ENCODE measurements at regions not wholly inside any gene's neighbourhood (a gene's known extent, or its start where the extent isn't known, plus 50 kb on each side); places are given as distances from the start of the nearest gene placed in this dataset.

DNA sequence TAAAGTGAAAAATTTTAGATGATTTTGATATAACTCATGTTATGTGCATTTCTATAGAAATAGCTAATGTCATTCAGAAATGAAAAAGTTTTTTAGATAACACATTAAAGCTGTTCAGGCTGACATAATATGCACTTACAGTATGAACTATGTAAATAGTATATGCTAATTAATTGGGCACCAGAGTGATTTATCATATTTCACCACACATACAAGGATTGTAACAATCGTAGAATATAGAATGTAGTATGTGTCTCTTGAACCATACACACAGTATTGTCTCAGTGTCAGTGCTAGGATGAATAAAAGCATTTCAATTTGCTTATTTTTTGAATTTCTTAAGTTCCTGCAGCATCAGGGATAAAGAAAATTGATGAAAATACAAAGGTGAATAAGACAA lies 710.0 kb downstream of the OTOL1 start:
- ATAC-seq (no peak), DNase-seq (no peak)
- TF ChIP-seq, protein P1, sequence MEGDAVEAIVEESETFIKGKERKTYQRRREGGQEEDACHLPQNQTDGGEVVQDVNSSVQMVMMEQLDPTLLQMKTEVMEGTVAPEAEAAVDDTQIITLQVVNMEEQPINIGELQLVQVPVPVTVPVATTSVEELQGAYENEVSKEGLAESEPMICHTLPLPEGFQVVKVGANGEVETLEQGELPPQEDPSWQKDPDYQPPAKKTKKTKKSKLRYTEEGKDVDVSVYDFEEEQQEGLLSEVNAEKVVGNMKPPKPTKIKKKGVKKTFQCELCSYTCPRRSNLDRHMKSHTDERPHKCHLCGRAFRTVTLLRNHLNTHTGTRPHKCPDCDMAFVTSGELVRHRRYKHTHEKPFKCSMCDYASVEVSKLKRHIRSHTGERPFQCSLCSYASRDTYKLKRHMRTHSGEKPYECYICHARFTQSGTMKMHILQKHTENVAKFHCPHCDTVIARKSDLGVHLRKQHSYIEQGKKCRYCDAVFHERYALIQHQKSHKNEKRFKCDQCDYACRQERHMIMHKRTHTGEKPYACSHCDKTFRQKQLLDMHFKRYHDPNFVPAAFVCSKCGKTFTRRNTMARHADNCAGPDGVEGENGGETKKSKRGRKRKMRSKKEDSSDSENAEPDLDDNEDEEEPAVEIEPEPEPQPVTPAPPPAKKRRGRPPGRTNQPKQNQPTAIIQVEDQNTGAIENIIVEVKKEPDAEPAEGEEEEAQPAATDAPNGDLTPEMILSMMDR (IDR thresholded peaks at IDR 0.05), result no peak
- H3K27ac ChIP-seq, result no peak overlapping the region
- H3K27me3 ChIP-seq, result no peaks in the 10 kb centered on the region
- no peaks in the 10 kb centered on the region for H3K9me3 ChIP-seq
- no peaks in the 10 kb centered on the region for H3K36me3 ChIP-seq
- H3K4me1 ChIP-seq, result no peaks in the 10 kb centered on the region
- no peak overlapping the region for H3K4me3 ChIP-seq
- intact Hi-C loops (cut with DNase I), result no loop called here

DNA sequence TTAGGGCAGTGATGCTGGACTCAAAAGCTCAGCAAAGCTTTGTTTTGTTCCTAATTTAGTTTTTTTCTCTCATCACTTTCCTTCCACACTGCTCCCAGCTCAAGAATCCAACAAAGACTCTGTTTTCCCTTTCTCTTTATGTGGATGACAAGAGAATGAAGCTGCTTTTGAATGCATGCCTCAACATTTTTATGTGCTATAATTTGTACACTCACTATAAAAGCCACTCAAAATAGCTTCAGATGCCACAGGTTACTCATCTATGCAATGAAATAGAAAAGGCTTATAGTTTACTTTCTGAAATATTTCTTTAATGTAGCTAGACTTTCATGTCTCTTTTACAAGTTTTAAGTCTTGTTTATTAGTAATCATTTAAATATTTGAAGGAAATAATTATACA lies 714.9 kb downstream of the OTOL1 start:
- H3K4me1 ChIP-seq, result no peaks in the 10 kb centered on the region
- no peaks in the 10 kb centered on the region for H3K9me3 ChIP-seq
- H3K27me3 ChIP-seq, result no peaks in the 10 kb centered on the region
- intact Hi-C loops (cut with DNase I), result no loop called here
- DNase-seq (no peak), ATAC-seq (no peak)
- no peak overlapping the region for H3K4me3 ChIP-seq
- no peaks in the 10 kb centered on the region for H3K36me3 ChIP-seq
- H3K27ac ChIP-seq, result no peak overlapping the region
- TF ChIP-seq, protein P1 (IDR thresholded peaks at IDR 0.05), result no peak

DNA sequence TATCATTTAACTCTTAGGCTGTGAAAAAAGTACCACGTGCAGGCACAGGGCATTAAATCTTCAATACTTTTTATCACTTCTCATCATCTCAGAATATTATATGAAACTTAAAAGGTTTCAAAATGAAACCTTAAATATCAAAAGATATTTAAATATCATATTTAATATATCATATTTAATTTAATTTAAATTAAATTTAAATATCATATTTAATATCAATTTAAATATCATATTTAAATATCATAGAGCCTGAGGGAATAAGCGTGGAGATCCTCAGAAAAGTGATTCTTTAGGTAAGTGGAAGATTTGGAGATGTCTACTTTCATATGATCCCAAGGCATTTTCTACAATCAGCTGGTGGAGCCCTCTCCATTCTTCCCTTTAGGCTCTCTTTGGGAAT lies 716.6 kb downstream of the OTOL1 start:
- H3K4me1 ChIP-seq, result no peaks in the 10 kb centered on the region
- no peak overlapping the region for H3K27ac ChIP-seq
- H3K36me3 ChIP-seq, result no peaks in the 10 kb centered on the region
- ATAC-seq, result no peak
- intact Hi-C loops (cut with DNase I), result no loop called here
- H3K27me3 ChIP-seq, result no peaks in the 10 kb centered on the region
- DNase-seq, result no peak
- TF ChIP-seq, protein P1 (IDR thresholded peaks at IDR 0.05), result no peak
- H3K4me3 ChIP-seq, result no peak overlapping the region
- no peaks in the 10 kb centered on the region for H3K9me3 ChIP-seq

DNA sequence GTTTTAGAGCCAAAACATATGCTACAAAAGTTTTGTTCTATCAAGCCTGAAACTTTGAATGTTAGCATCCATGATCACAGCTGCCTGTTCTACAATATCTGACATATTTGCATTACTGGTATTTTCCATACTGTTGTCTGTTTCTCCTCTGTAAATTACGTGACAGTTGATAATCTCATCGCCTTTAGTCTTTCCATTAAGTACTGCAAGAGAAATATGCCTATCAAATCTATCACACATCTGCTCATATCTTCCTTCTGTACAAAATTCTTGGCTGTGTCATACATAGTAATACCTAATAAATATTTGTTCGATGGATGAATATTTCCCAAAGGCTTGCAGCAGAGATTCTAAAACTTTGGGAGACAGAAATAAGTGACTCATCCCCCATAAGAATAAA lies 717.3 kb downstream of the OTOL1 start:
- Histone ChIP-seq H3K36me3 (no peaks in the 10 kb centered on the region), H3K27ac (no peak overlapping the region), H3K4me3 (no peak overlapping the region), H3K27me3 (no peaks in the 10 kb centered on the region), H3K9me3 (no peaks in the 10 kb centered on the region), H3K4me1 (no peaks in the 10 kb centered on the region)
- TF ChIP-seq, protein P1 (IDR thresholded peaks at IDR 0.05), result no peak
- no peak for DNase-seq
- ATAC-seq, result no peak
- intact Hi-C loops (cut with DNase I), result no loop called here

DNA sequence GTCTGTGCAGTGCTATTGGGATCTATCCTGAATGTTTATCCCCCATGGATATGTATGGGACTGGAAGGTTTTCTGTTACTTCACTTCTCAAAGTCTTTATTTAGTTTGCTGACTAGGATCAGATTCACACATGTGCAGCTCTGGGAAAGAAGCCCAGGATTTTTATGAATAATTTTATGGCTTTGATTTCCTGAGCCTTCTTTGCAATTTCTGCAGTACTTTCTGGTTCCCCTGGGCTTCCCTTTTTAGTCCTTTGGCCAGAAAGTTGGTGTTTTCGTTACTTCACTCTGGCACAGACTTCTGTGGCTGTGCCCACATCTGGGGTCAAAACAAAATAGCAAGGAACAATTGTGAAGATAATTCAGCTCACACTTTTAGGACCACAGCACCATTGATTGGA lies 721.0 kb downstream of the OTOL1 start:
- ATAC-seq (no peak), DNase-seq (no peak)
- TF ChIP-seq, protein P1 (IDR thresholded peaks at IDR 0.05), result no peak
- Histone ChIP-seq H3K4me3 (no peak overlapping the region), H3K36me3 (no peaks in the 10 kb centered on the region), H3K27me3 (no peaks in the 10 kb centered on the region), H3K4me1 (no peaks in the 10 kb centered on the region), H3K27ac (no peak overlapping the region), H3K9me3 (no peaks in the 10 kb centered on the region)
- intact Hi-C loops (cut with DNase I), result no loop called here

DNA sequence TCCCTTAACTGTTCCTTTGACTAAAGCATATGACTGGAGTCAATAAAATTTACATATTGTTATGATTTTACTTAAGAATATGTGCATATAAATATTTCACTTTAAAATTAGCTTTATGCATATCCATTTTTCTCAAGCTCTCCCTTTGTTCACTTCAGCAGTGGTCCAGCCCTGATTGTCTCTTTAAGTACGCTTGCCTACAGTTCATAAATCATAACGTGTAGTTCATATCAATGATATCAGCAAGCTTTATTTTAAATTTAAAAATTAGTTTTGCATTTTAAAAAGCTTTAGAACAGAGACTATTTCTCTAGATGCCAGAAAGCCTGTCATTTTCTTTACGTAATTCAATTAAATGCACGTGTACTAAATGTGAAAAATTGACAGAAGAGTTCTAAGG lies 721.9 kb downstream of the OTOL1 start:
- no peaks in the 10 kb centered on the region for H3K36me3 ChIP-seq
- no peaks in the 10 kb centered on the region for H3K9me3 ChIP-seq
- H3K4me1 ChIP-seq, result no peaks in the 10 kb centered on the region
- DNase-seq, result no peak
- intact Hi-C loops (cut with DNase I), result no loop called here
- no peaks in the 10 kb centered on the region for H3K27me3 ChIP-seq
- no peak overlapping the region for H3K27ac ChIP-seq
- ATAC-seq, result no peak
- H3K4me3 ChIP-seq, result no peak overlapping the region
- TF ChIP-seq, protein P1 (IDR thresholded peaks at IDR 0.05), result no peak

Measured in upper lobe of right lung (tissue), 1 donor.